Esophagus squamous epithelium (tissue), 5 donors: ENCODE measurements at regions not wholly inside any gene's neighbourhood (a gene's known extent, or its start where the extent isn't known, plus 50 kb on each side); places are given as distances from the start of the nearest gene placed in this dataset.

ENCODE experiments used
- DNase-seq: peaks from one replicate; lab custom pipeline; 2025; lab: John Stamatoyannopoulos, UW
- H3K27ac ChIP-seq, 4 donors: fragments of 200-600 bp; sonication (generic); one replicate each; pipeline ENCODE4 v1.5.1; 2016 to 2019; ENCODE audit warnings: mild to moderate bottlenecking in 1 of 4
- H3K27me3 ChIP-seq, 4 donors: fragments of 200-600 bp; sonication (generic); 1 replicate in 3 of 4; 2 replicates in 1 of 4; pipeline versions ENCODE4 v1.5.1 to v1.6.0; 2017 to 2021; ENCODE audit warnings: antibody characterized with exemption in 1 of 4
- H3K36me3 ChIP-seq, 3 donors: fragments of 200-600 bp; sonication (generic); one replicate each; pipeline ENCODE4 v1.5.1; 2016 to 2019
- H3K4me1 ChIP-seq, 3 donors: fragments of 200-600 bp; sonication (generic); one replicate each; pipeline ENCODE4 v1.5.1; 2017 to 2019
- H3K4me3 ChIP-seq, 4 donors: fragments of 200-600 bp; sonication (generic); 1 replicate in 3 of 4; 2 replicates in 1 of 4; pipeline ENCODE4 v1.5.1; 2016 to 2019; ENCODE audit warnings: mild to moderate bottlenecking in 2 of 4, moderate library complexity in 1 of 4
- H3K9me3 ChIP-seq, 3 donors: fragments of 200-600 bp; sonication (generic); one replicate each; pipeline ENCODE4 v1.5.1; 2016 to 2019
- POLR2A ChIP-seq, 4 donors: fragments of 450-650 bp; IDR thresholded peaks; one replicate each; pipeline ENCODE4 v1.6.1; 2017; ENCODE audit warnings: antibody characterized with exemption in 4 of 4, mild to moderate bottlenecking in 4 of 4, moderate library complexity in 3 of 4
- WGBS, 2 donors: methylation state at CpG; one replicate each; pipeline ENCODE4 v1.1.5; 2018; 5-methylcytosine and 5-hydroxymethylcytosine counted together
- intact Hi-C: fragments of 100-400 bp; cut with DNase I; formaldehyde crosslinking; loops from one replicate; pipeline ENCODE4 v1.15.0; 2022
- TF ChIP-seq, protein P1 (sequence below), 6 experiments: fragments of 450-650 bp in 4 of 6; fragments of 200-600 bp in 2 of 6; sonication (generic) in 2 of 6; IDR thresholded peaks; one replicate each; pipeline ENCODE4 v1.5.1; 2016 to 2019; ENCODE audit warnings: antibody characterized with exemption in 6 of 6, mild to moderate bottlenecking in 4 of 6, moderate library complexity in 4 of 6
- donor health status: DM: yes; HTN: yes; CAD: no.

DNA sequence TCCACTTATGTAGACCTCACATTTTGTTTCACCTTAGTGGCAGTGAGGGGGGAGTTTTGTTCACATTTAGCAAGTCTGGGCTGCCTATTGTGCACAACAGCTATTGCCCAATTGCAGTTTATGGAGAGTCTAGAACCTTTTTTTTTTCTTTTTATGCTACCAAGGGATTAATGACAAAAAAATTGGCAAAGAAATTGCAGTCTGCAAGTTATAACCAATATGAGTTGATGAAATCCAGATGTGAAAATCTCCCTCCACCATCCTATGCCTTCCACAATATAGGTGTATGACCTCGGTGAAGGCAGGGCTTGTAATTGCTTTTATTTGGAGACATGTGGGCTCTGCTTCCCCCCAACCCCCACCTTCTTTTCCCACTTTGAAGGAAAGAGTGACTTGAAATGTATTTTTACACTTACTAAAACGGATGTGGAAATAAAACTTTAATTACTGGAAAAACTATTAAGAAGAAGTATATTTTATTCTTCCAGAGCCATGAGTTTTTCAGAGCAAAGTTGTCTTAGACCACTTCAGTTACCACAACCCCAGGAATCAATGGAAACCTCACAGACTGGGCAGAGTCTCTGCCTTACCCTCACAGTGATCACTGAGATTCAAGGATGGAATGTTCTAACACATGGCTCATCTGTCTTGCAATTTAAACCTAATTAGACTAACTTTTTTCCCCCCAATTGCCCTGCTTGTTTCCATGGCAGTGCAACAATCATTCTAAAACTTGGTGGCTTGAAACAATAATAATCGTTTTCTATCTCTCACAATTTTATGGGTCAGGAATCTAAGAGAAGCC is 120.8 kb upstream of the SLC5A12 start:
- no peak overlapping the region for H3K4me3 ChIP-seq
- H3K27me3 ChIP-seq, result no peaks in the 10 kb centered on the region
- TF ChIP-seq, protein P1, sequence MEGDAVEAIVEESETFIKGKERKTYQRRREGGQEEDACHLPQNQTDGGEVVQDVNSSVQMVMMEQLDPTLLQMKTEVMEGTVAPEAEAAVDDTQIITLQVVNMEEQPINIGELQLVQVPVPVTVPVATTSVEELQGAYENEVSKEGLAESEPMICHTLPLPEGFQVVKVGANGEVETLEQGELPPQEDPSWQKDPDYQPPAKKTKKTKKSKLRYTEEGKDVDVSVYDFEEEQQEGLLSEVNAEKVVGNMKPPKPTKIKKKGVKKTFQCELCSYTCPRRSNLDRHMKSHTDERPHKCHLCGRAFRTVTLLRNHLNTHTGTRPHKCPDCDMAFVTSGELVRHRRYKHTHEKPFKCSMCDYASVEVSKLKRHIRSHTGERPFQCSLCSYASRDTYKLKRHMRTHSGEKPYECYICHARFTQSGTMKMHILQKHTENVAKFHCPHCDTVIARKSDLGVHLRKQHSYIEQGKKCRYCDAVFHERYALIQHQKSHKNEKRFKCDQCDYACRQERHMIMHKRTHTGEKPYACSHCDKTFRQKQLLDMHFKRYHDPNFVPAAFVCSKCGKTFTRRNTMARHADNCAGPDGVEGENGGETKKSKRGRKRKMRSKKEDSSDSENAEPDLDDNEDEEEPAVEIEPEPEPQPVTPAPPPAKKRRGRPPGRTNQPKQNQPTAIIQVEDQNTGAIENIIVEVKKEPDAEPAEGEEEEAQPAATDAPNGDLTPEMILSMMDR (IDR thresholded peaks at IDR 0.05), result no peak
- no peak for TF ChIP-seq POLR2A (IDR thresholded peaks at IDR 0.05)
- H3K27ac ChIP-seq, result peak overlapping the region in 3 of 4 donors; percentile 27 to 76 (median 70)
- H3K9me3 ChIP-seq, result no peaks in the 10 kb centered on the region
- H3K36me3 ChIP-seq, result no peaks in the 10 kb centered on the region
- WGBS, 2 donors, result 24 to 30% methylated on average over 3 of the region's 3 CpGs
- peaks cover 0 to 41% (median 12%) of the 10 kb centered on the region in 3 donors for H3K4me1 ChIP-seq
- intact Hi-C loops, result no loop called here
- no peak for DNase-seq

DNA sequence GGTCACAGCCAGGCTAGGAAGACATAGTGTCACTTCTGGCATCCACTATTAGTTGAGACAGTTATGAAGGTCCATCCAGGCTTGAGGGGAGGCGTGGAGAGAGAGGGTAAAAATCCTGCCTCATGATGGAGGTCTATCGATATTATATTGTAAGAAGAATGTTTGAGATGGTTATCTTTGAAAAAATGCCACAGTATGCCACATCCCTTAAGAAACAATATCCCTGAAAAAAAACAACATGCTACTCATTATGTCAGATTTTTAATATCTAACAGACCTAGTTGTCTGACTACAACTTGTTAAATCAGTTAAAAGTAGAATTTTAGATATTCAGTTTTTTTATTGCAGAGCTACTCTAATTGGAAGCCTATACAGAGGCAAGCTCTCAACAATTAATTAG is 121.7 kb upstream of the SLC5A12 start:
- peak overlapping the region in 3 of 4 donors; percentile 8 to 70 (median 25) for H3K27ac ChIP-seq
- H3K4me3 ChIP-seq, result no peak overlapping the region
- intact Hi-C loops, result no loop called here
- no peaks in the 10 kb centered on the region for H3K9me3 ChIP-seq
- TF ChIP-seq POLR2A (IDR thresholded peaks at IDR 0.05), result no peak
- TF ChIP-seq, protein P1 (IDR thresholded peaks at IDR 0.05), result no peak
- no peaks in the 10 kb centered on the region for H3K36me3 ChIP-seq
- WGBS, 2 donors, result 58 to 69% methylated on average over 2 of the region's 2 CpGs
- no peaks in the 10 kb centered on the region for H3K27me3 ChIP-seq
- no peak for DNase-seq
- H3K4me1 ChIP-seq, result peaks cover 0 to 50% (median 12%) of the 10 kb centered on the region in 3 donors

DNA sequence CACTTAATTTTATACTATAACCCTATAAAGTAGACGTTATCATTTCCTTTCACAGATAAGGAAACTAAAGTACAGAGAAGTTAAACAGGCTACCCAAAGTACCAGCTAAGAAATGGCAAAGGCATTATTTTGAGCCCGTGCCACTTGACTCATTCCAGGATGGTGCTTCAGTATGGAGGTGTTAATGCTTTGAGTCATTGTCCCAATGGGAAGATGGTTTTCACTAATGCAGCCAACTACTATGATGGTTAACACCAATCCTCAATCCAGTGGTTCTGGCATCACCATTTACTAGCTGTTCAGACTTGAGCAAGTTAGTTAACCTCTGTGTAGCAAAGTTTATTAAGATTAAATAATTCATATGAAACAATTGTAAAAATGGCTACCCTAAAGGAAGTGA is 123.1 kb upstream of the SLC5A12 start:
- 72 to 82% methylated on average over 2 of the region's 2 CpGs for WGBS, 2 donors

DNA sequence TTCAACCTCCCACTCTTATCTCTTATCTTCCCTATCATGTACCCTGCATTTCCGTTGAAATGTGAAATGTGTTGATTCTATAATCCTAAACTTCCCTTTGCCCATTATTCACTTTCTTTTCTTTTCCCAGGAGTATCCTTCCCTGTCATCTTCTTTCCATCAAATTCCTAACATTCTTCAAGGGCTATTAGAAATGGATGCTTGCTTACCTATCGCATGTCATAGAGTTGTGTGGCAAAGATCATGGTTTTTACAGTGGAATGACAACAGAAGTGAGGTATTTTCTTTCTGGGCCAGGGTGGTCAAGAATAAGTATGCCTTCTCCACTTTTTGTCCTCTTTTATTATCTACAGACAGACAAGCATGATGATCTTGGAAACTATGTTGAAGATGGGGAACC is 124.4 kb upstream of the SLC5A12 start:
- intact Hi-C loops, result no loop called here
- no peak for TF ChIP-seq POLR2A (IDR thresholded peaks at IDR 0.05)
- TF ChIP-seq, protein P1 (IDR thresholded peaks at IDR 0.05), result no peak
- H3K36me3 ChIP-seq, result no peaks in the 10 kb centered on the region
- no peak for DNase-seq
- no peaks in the 10 kb centered on the region for H3K27me3 ChIP-seq
- H3K4me1 ChIP-seq, result peaks cover 0 to 54% (median 9%) of the 10 kb centered on the region in 3 donors
- H3K9me3 ChIP-seq, result no peaks in the 10 kb centered on the region
- WGBS, 2 donors, result 56 to 65% methylated on average over 2 of the region's 2 CpGs
- H3K4me3 ChIP-seq, result no peak overlapping the region
- H3K27ac ChIP-seq, result peak overlapping the region in 1 of 4 donors; percentile 58

More for the DNA sequence above, 123.1 kb upstream of the SLC5A12 start:
- Histone ChIP-seq H3K27ac (no peak overlapping the region), H3K4me1 (peaks cover 0 to 64% (median 12%) of the 10 kb centered on the region in 3 donors), H3K27me3 (no peaks in the 10 kb centered on the region), H3K4me3 (no peak overlapping the region), H3K36me3 (no peaks in the 10 kb centered on the region), H3K9me3 (no peaks in the 10 kb centered on the region)
- TF ChIP-seq POLR2A (IDR thresholded peaks at IDR 0.05), result no peak
- TF ChIP-seq, protein P1 (IDR thresholded peaks at IDR 0.05), result no peak
- intact Hi-C loops, result no loop called here
- no peak for DNase-seq

DNA sequence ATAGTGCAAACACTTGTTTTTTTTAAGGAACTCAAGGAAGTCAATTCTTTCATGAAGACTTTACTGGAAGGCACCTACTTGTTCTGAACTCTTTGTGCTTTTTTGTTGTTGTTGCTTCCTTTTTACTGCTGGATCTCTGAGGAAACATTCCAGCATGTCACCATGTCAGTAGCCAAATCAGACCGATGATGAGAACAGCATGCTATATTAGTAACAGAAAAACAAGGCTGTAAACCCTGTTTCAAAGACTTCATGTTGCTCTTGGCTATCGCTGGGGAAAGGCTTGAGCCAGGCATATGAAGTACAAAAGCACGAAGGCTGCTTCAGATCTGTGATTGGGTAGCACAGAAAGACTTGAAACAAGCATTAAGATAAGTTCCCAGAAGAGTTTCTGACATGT is 125.6 kb upstream of the SLC5A12 start:
- no peaks in the 10 kb centered on the region for H3K27me3 ChIP-seq
- intact Hi-C loops, result no loop called here
- H3K4me1 ChIP-seq, result peaks cover 0 to 42% (median under 1%) of the 10 kb centered on the region in 3 donors
- H3K4me3 ChIP-seq, result no peak overlapping the region
- no peaks in the 10 kb centered on the region for H3K36me3 ChIP-seq
- H3K27ac ChIP-seq, result peak overlapping the region in 3 of 4 donors; percentile 40 to 71 (median 70)
- no peak for DNase-seq
- no peaks in the 10 kb centered on the region for H3K9me3 ChIP-seq
- WGBS, 2 donors, result 40 to 51% methylated on average over 3 of the region's 3 CpGs
- TF ChIP-seq, protein P1 (IDR thresholded peaks at IDR 0.05), result no peak
- TF ChIP-seq POLR2A (IDR thresholded peaks at IDR 0.05), result no peak
